ENCODE measurements at regions not wholly inside any gene's neighbourhood (a gene's known extent, or its start where the extent isn't known, plus 50 kb on each side); places are given as distances from the start of the nearest gene placed in this dataset.

- no peak for DNase-seq (ENCODE audit: low read depth)
- H3K4me3 ChIP-seq (ENCODE audit: low read depth, low read length), result no peak overlapping the region
- TF ChIP-seq CTCF (conservative IDR thresholded peaks at IDR 0.05; ENCODE audit: low read depth, low read length), result no peak
Measured at GRCh38 chr4:124874172-124874450, 161.6 kb upstream of the ANKRD50 start.

- H3K4me3 ChIP-seq (ENCODE audit: low read depth, low read length), result no peak overlapping the region
- TF ChIP-seq CTCF (conservative IDR thresholded peaks at IDR 0.05; ENCODE audit: low read depth, low read length), result no peak
- DNase-seq (ENCODE audit: low read depth), result no peak
Measured at GRCh38 chr4:124873361-124874171, 161.0 kb upstream of the ANKRD50 start.

- TF ChIP-seq CTCF (conservative IDR thresholded peaks at IDR 0.05; ENCODE audit: low read depth, low read length), result no peak
- no peak for DNase-seq (ENCODE audit: low read depth)
- H3K4me3 ChIP-seq (ENCODE audit: low read depth, low read length), result no peak overlapping the region
Measured at GRCh38 chr4:124872659-124873058, 160.1 kb upstream of the ANKRD50 start.

- no peak for DNase-seq (ENCODE audit: low read depth)
- TF ChIP-seq CTCF (conservative IDR thresholded peaks at IDR 0.05; ENCODE audit: low read depth, low read length), result no peak
- no peak overlapping the region for H3K4me3 ChIP-seq (ENCODE audit: low read depth, low read length)
Measured at GRCh38 chr4:124869961-124870495, 157.5 kb upstream of the ANKRD50 start.

GRCh38 chr4:124868495-124868894 is 156.0 kb upstream of the ANKRD50 start:
- no peak overlapping the region for H3K4me3 ChIP-seq (ENCODE audit: low read depth, low read length)
- TF ChIP-seq CTCF (conservative IDR thresholded peaks at IDR 0.05; ENCODE audit: low read depth, low read length), result no peak
- peak; percentile 16 for DNase-seq (ENCODE audit: low read depth)

GRCh38 chr4:124867536-124867935 is 155.0 kb upstream of the ANKRD50 start:
- no peak overlapping the region for H3K4me3 ChIP-seq (ENCODE audit: low read depth, low read length)
- DNase-seq (ENCODE audit: low read depth), result peak; percentile 21
- TF ChIP-seq CTCF (conservative IDR thresholded peaks at IDR 0.05; ENCODE audit: low read depth, low read length), result no peak

- no peak for DNase-seq (ENCODE audit: low read depth)
- no peak for TF ChIP-seq CTCF (conservative IDR thresholded peaks at IDR 0.05; ENCODE audit: low read depth, low read length)
- no peak overlapping the region for H3K4me3 ChIP-seq (ENCODE audit: low read depth, low read length)
Measured at GRCh38 chr4:124866301-124866700, 153.8 kb upstream of the ANKRD50 start.

Data from choroid plexus epithelial cell (primary cell).